ENCODE measurements at regions not wholly inside any gene's neighbourhood (a gene's known extent, or its start where the extent isn't known, plus 50 kb on each side); places are given as distances from the start of the nearest gene placed in this dataset.

GRCh38 chr12:90013409-90013808 lies 304.8 kb upstream of the ATP2B1 start:
- TF ChIP-seq, protein P1, sequence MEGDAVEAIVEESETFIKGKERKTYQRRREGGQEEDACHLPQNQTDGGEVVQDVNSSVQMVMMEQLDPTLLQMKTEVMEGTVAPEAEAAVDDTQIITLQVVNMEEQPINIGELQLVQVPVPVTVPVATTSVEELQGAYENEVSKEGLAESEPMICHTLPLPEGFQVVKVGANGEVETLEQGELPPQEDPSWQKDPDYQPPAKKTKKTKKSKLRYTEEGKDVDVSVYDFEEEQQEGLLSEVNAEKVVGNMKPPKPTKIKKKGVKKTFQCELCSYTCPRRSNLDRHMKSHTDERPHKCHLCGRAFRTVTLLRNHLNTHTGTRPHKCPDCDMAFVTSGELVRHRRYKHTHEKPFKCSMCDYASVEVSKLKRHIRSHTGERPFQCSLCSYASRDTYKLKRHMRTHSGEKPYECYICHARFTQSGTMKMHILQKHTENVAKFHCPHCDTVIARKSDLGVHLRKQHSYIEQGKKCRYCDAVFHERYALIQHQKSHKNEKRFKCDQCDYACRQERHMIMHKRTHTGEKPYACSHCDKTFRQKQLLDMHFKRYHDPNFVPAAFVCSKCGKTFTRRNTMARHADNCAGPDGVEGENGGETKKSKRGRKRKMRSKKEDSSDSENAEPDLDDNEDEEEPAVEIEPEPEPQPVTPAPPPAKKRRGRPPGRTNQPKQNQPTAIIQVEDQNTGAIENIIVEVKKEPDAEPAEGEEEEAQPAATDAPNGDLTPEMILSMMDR (IDR thresholded peaks at IDR 0.05; ENCODE audit: insufficient read depth, low read depth, low read length) = no peak
- TF ChIP-seq EZH2 (IDR thresholded peaks at IDR 0.05; ENCODE audit: insufficient read depth, low read length) = no peak
